UCSD-AML1 (cell line): ENCODE measurements at regions not wholly inside any gene's neighbourhood (a gene's known extent, or its start where the extent isn't known, plus 50 kb on each side); places are given as distances from the start of the nearest gene placed in this dataset.
"Not testable (repeated sequence)": the region's sequence is repeated elsewhere in the genome, so short reads cannot be mapped to it uniquely, and the experiment has no call there.

Experiments
- DNase-seq: peaks from one replicate; lab custom pipeline; 2025; ENCODE audit not compliant: unreplicated experiment; lab: John Stamatoyannopoulos, UW

DNA sequence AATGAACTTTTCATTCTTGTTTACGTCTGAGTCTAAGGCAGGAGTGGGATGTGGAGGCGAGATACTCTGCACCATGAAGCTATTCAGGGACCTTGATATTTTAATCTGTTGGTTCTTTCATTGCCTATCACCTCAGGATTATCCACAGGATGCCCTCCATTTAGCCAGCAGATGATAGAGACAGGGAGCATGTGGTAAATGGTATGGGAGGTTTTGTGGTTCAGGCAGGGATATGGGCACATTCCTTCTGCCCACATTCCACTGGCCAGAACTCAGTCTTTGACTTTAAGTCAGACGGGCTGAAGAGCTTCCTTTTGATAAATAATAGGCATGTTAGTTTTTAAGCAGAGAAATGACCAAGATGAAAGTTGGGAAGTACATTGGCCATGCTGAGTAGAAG lies 548.0 kb upstream of the CCDC54 start:
- no peak for DNase-seq

DNA sequence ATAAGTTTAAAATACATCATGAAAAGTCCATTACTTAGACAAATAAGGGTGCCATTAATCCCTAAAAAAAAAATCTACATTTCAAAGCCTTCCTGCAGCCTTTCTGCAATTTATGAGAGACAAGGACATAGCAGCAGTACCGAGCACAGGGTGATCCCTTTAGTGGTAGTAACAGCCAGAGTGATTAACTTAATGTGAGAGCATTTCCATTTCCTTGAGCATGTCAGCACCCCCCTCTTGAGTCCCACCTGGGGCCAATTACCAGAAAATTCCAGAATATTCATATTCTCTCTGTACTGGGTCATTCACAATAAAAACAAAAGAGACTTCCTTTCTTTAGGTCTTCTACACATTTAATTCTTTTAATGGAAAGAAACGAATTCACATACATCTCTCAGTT lies 546.9 kb upstream of the CCDC54 start:
- no peak for DNase-seq

DNA sequence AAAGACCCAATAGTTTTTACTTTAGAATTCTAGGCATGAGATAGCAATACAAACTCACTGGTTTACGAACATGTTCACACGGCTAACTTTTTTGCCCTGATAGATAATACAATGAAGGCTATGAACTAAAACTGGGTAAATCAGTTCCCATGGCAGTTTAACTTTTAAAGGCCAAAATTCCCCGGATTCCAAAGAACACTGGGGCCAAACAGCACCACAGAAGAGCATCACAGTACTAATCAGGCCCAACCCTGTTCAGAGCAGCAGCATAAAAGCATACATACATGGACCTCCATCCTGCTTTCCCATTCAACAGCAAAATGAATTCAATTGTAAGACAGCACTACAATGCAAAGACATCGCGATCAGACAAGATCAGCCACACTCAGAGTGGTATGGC lies 540.3 kb upstream of the CCDC54 start:
- no peak for DNase-seq

DNA sequence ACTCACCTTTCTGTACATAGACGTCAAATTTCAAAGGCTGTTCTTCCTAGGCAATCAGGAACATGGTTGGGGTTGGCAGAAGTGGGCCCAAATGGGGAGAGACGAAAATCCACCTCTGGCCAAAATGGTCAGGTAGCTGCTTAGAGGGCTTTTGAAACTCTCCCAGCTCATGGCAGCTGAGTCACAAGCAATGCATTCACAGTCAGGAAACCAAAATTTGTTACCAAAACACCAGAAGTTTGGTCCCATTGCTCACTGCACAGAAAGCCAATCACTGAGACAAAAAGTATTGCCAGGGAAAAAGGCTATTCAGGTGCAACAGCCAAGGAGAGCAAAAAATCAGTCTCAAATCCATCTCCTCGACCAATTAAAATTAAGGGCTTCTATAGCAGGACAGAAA lies 539.6 kb upstream of the CCDC54 start:
- DNase-seq = no peak

DNA sequence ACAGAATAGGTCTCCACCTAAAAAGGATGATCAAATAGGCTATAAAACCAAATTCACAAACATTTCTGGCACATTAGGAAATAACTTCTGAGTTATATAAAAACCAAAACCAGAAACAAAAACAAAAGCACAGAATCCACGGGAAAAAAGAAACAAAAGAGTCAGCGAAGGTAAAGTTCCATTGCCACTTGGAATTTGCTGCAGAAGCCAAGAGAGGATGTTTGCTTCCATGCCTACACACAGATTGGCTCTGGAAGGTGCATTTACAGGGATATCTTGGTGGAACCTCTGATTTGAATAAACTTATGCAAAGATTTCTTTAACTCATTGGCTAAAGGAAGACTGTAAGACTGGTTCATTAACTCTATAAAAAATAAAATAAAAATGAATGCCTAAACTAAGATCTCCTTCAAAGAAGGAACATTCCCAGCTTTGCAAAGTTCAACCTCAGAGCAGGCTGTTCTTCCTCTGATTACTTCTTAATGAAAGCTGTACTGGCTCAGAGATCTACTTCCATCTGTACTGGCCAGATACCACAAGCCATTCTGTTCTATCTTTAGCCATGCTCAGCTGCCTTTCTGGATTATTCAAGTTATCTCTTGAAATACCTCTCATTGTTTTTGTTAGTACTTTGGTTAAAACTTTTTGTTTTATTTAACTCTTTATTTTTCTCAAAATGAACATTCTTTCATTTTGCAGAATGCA lies 537.5 kb upstream of the CCDC54 start:
- DNase-seq = no peak

DNA sequence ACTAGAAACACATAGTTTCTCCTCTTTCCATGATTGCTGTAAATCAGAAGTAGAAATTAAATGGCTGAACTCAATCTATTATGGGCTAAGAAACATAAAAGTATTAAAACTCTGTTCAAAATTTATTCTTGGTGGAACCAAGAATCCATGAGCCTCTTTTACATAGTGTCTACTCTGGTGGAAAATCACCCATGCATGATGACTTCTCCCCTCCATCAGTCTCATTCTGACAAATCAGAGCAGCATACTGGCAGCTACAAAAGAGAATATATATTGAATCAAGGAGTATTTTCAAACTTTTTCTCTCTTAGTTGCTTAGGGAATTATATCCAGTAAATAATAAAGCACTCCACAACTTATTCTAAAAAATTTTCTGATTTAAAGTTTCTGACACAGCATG lies 536.9 kb upstream of the CCDC54 start:
- DNase-seq = no peak

DNA sequence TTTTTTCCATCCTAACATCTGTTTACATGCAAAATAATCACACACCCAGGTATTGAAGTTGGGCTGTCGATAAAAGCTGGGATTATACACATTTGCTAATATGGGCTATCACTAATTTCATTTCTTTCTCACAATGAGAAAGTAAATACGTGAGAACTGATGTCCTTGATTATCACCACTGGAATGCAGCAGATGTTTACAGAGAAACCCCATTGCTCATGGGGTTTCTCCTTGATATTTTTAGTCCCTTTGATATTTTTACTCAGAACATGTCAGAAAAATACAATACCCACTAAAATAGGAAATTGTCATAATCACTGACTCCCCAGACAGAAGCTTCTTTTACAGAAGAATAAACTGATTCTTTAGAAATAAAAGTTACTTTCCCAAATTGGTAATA lies 535.1 kb upstream of the CCDC54 start:
- DNase-seq = no peak

DNA sequence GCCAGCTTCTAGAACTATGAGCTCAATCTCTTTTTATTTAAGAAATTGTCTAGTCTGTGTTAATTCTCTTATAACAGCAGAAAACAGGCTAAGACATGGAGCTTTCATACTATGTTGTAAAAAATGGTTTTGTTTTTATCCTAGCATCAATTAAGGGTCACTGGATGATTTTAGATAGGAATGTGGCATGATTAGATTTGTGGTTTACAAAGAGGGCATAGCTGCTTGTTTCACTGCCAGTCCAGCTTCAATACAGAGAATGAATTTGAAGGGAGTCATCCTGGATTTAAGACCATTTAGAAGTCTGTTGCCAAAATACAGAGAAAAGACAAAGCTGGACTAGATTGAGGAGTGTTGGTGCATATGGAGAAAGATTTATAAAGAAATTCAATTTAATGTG lies 532.6 kb upstream of the CCDC54 start:
- DNase-seq = no peak

DNA sequence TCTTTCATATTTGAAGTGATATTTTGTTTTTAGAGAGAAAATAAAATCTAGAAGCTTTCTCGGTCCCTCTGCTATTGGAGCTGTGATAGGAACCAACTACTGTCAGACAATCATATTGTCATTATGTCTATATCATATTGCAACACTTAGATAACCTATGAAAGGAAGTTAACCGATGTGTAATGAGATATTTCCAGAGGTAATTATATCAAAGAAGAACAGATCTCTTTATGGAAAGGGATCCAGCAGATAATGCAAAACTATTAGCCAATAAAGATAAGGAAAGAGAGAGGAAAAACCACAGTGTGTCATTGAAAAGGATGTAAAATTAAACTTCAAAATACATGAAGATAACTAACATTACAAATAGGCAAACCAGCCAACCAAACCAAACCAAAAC lies 529.1 kb upstream of the CCDC54 start:
- DNase-seq = no peak

DNA sequence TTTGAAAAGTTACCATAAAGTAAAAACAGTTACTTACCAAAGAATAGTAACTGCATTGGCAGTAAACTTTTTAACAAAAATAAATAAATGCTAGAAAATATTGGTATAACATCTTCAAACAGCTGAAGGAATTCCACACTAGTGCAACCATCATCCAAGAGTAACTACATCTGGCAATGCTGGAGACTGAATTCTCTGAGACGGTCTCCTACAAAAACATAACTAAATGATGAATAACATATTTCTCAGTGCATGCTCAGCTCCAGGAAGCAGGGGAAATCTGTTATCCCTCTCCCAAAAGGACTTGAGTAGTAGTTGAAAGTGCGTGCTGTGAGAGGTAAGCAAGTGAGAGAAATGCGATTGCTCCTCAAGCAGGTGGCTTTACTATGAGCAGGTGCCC lies 526.8 kb upstream of the CCDC54 start:
- DNase-seq = no peak

DNA sequence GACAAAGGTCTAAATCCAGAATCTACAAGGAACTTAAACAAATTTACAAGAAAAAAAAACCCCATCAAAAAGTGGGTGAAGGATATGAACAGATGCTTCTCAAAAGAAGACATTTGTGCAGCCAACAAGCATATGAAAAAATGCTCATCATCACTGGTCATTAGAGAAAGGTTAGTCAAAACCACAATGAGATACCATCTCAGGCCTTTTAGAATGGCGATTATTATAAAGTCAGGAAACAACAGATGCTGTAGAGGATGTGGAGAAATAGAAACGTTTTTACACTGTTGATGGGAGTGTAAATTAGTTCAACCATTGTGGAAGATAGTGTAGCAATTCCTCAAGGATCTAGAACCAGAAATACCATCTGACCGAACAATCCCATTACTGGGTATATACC lies 518.9 kb upstream of the CCDC54 start:
- DNase-seq = not testable (repeated sequence)

DNA sequence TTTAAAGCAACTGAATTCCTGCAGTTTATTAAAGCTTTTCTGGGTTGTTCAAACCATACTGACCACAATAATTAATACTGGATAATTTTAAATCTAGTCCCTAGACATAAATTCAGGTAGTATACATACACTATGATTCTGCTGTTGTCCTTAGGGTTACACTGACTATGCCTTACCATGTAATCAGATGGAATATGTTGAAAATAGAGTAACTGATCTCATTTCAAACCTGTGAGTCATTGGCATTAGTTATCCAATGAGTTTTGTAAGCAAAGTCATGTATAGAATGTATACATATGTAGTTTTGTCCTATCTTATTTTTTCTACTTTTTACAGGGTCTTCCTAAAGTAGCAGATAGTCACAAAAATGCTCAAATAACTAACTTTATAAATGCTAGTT lies 517.1 kb upstream of the CCDC54 start:
- no peak for DNase-seq

DNA sequence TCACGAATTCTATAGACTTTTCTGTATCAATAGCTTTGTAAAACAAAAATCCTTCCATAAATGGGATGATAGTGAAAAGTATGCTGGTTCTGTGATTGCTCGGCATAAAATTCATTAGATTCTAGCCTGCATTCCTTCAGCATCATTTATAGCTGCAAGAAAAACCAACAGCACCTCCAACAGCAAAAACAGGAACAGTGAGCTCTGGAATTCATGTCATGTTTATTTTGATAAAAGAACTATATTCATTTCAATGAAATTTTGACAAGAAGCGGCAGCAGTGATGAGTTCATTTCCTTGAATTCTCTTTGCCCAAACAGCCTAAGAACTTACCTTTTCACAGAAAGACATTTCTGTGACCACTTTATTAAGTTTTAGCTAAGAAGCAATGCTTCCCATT lies 515.2 kb upstream of the CCDC54 start:
- DNase-seq = no peak

DNA sequence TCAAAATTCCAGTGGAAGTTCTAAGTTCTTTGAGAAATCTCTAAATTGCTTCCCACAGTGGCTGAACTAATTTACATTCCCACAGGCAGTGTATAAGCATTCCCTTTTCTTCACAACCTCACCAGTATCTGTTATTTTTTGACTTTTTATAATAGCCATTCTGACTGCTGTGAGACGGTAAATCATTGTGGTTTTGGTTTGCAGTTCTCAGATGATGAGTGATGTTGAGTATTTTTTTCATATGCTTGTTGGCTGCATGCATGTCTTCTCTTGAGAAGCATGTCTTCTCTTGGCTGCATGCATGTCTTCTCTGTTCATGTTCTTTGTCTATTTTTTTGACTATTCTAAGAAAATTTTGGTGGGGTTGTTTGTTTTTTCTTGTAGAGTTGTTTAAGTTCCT lies 499.6 kb upstream of the CCDC54 start:
- DNase-seq = no peak

DNA sequence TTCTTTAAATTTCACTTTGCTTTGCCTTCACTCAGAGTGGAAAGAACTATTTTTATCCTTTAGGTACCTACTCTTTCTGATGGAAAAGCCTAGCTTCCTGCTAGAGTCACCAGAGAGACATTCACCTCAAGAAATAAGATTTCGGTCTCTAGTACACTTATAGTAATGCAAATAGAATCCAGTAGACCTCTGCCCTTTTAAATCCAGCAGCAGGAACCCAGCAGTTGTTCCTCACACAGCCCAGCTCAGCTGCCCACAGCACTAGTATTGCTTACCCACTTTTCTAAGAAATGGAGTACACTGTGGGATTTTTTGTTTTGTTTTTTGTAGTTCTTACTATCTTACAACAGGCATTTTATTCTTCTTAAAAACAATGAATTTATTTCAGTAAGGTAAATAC lies 497.0 kb upstream of the CCDC54 start:
- no peak for DNase-seq

DNA sequence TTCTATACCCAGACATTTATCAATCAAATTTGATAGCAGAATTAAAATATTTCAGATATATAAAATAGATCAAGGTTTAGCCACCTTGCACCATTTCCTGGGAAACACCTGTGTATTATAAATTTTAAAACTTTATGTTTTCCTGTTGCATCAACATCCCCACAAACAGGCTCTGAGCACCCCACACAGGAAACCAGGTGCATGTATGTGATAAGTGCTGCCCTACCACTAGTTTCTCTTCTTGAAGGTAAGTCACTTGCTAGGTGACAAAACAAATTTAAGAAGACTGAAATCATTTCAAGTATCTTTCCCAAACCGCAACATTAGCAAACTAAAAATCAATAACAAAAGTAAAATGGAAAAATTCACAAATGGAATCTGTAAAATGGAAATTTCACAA lies 496.1 kb upstream of the CCDC54 start:
- DNase-seq = no peak

DNA sequence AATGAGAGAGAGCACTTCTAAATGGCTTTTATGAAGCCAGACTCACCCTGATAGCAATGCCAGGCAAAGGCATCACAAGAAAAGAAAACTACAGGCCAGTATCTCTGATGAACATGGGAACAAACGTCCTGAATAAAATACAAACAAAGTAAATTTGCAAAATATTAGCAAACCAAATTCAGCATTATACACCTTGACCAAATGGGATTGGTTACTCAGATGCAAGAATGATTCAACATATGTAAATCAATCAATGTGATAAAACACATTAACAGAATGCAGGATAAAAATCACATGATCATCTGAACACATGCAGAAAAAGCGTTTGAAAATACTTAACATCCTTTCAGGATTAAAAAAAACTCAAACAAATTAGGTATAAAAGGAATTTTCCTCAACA lies 494.9 kb upstream of the CCDC54 start:
- no peak for DNase-seq

DNA sequence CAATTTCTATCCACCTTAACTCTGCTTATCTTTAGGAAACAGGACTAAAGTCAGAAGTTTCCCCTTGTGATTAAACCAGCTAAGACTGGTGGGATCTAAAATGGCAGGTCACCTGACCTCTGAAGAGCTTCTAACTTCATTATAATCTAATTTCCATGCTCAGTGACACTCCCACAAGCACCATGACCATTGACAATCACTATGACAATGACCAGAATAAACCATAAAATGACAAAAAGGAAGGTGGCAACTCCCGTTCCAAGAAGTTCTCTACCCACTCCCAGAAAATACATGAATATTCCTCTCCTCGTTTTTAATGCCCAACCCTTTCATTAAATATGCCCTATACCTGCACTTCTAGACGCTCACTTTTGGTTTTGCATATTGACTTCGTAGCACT lies 471.2 kb upstream of the CCDC54 start:
- no peak for DNase-seq

DNA sequence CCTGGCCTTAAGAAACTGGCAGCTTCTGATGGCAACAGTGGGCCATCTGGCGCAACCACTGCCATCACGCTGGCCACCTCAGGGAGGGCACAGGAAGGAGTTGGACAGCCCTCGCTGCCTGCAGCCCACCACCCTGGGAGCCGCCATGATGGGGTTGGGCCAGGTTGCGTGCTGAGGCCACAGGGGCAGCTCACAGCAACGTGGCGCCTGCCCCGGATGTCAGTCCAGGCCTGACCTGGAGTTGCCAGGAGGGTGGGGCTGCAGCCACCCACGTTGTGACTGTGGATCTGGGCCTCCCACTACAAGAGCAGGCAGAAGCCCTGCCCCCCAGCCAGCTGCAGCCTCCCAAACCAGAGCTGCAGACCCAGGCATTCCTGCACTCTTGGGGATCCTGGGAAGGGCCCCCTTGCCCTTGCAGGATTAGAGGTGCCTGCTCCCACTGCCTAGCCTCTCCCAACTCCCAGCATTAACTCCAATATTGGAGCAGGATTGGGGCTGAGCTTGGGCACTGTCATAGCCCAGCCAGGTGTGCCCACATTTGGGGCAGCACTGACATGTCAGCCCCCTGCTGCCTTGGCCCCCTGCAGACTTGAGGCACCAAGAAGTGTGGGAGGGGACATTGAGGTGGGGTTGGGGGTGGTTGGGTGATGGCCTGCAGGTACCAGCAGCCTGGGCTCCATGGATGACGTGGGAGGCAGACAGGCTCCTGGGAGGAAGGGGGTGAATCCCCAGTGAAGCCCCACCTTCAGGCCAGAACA lies 468.9 kb upstream of the CCDC54 start:
- DNase-seq = no peak

DNA sequence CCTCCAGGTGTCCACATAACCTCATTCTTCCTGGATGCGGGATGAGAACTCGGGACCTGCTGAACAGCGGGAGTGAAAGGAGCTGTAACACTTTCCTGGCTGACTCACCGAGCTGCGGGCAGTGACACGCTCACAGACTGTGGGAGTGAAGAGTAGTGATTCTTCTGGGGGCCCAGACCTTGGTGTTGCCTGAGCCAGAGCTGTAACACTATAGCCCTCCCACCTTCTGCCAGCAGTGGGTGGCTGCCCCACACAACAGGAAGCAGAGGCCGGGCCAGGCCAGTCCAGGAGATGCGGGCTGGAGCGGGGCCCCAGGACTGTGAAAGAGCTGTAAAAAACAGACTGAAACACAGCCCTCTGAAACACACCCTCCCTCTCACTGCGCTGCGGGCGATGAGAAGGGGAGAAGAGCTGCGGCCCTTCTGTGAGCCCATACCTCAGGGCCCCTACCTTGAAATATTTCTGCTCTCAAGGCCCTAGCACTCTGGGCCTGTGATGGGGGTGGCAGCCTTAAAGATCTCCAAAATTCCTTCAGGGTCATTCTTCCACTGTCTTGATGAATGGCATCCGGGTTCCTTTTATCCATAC lies 464.0 kb upstream of the CCDC54 start:
- DNase-seq = no peak

DNA sequence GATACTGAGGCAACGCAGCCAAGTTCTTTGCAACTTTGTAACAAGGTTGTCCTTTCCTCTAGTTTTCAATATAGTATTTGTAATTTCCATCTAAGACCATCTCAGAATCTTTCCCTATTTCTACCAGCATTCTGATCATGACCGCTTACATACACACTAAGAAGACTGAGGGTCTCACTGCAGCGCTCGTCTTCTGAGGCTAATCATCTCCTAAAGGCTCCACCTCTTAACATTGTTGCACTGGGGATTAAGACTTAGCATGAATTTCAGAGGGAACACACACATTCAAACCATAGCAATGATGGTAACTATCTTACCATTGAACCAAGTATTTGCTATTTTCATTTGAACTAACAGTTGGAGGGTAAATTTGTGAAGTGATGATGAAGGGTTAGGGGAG lies 463.3 kb upstream of the CCDC54 start:
- no peak for DNase-seq

DNA sequence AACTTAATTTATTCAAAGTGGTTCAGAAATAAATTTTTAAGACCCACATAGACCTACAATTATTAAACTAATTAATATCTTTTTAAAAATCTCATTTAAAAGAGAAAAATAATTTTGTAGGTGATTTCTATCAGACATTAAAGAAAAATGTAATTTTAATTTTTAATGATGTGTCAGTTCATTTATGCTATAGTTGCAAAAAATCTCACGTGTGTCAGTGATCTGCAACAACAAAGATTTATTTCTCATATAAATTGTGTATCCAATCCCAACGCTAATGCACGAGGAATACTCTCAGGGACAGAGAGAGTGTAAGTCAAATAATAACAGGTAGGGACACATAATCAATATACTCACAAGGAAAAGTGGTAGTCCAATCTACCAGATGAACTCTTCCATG lies 456.6 kb upstream of the CCDC54 start:
- no peak for DNase-seq

DNA sequence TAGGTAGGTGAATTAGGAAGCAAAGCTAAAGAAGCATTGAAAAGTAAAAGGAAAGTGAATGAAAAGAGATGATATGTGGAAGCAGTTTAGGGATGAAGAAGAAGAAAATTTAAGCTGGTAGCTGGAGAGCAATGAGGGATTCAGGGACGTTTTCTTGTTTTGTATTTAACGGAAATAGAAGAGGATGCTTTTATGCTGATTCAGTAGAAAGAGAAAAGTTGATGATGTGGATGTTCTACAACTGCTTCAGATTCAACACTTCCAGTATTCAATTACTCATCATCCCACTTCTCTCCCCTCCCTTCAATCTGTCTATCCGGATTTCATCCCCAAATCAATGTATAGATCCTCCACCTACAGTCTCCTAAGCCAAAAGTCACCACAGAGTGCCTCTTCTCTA lies 448.2 kb upstream of the CCDC54 start:
- no peak for DNase-seq
